ENCODE measurements at regions not wholly inside any gene's neighbourhood (a gene's known extent, or its start where the extent isn't known, plus 50 kb on each side); places are given as distances from the start of the nearest gene placed in this dataset.

DNA sequence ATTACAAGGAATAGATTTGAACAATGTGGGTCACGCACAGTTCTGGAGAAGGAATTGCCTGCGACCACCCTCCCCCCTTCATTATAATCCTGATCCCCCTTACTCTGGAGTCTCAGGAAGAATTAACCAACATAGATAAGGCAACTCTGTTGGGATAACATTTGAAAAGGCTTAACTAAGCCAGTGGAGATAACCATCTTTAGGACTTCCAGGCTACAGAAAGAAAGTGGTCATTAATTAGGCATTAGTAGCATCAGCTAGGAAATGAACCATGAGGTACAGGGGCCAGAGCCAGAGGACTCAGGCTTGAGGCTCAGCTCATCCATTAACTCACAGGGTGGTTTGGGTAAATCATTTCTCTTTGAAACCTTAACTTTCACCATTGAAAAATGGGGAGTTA, 720.0 kb upstream of the API5 start:
- H3K9ac ChIP-seq (ENCODE audit: insufficient read depth, low read length) = no peak overlapping the region
- H4K20me1 ChIP-seq (ENCODE audit: control insufficient read depth, extremely low read depth, insufficient read depth, low read length) = no peaks in the 10 kb centered on the region
- no peaks in the 10 kb centered on the region for H3K4me1 ChIP-seq (ENCODE audit: control insufficient read depth, extremely low read depth, insufficient read depth, low read length)
- H2AFZ ChIP-seq (ENCODE audit: low read length) = no peak overlapping the region
- no peak overlapping the region for H3K27ac ChIP-seq (ENCODE audit: insufficient read depth, low read length)
- no peak overlapping the region for H3K4me2 ChIP-seq (ENCODE audit: extremely low read depth, insufficient read depth, low read length)
- DNase-seq (ENCODE audit: low read depth in 2 of 2) = no peak
- no peaks in the 10 kb centered on the region for H3K79me2 ChIP-seq (ENCODE audit: control insufficient read depth, insufficient read depth, low read length)
- H3K36me3 ChIP-seq (ENCODE audit: control insufficient read depth, insufficient read depth, low read length) = no peaks in the 10 kb centered on the region
- TF ChIP-seq, protein P1, sequence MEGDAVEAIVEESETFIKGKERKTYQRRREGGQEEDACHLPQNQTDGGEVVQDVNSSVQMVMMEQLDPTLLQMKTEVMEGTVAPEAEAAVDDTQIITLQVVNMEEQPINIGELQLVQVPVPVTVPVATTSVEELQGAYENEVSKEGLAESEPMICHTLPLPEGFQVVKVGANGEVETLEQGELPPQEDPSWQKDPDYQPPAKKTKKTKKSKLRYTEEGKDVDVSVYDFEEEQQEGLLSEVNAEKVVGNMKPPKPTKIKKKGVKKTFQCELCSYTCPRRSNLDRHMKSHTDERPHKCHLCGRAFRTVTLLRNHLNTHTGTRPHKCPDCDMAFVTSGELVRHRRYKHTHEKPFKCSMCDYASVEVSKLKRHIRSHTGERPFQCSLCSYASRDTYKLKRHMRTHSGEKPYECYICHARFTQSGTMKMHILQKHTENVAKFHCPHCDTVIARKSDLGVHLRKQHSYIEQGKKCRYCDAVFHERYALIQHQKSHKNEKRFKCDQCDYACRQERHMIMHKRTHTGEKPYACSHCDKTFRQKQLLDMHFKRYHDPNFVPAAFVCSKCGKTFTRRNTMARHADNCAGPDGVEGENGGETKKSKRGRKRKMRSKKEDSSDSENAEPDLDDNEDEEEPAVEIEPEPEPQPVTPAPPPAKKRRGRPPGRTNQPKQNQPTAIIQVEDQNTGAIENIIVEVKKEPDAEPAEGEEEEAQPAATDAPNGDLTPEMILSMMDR (conservative IDR thresholded peaks at IDR 0.05 in 1 of 2, IDR thresholded peaks at IDR 0.05 in 1 of 2; ENCODE audit: low read depth in 1 of 2, low read length in 2 of 2) = no peak
- TF ChIP-seq EZH2 (IDR thresholded peaks at IDR 0.05; ENCODE audit: low read length, missing control alignments) = no peak
- H3K27me3 ChIP-seq (ENCODE audit: control insufficient read depth, insufficient read depth, low read length) = no peaks in the 10 kb centered on the region
- H3K4me3 ChIP-seq (replicated peaks in 1 of 4; ENCODE audit: control extremely low read depth in 1 of 4, insufficient read depth in 1 of 4, low read depth in 3 of 4, low read length in 4 of 4) = no peak overlapping the region
- H3K9me3 ChIP-seq (ENCODE audit: control insufficient read depth, insufficient read depth, low read depth, low read length) = no peaks in the 10 kb centered on the region

DNA sequence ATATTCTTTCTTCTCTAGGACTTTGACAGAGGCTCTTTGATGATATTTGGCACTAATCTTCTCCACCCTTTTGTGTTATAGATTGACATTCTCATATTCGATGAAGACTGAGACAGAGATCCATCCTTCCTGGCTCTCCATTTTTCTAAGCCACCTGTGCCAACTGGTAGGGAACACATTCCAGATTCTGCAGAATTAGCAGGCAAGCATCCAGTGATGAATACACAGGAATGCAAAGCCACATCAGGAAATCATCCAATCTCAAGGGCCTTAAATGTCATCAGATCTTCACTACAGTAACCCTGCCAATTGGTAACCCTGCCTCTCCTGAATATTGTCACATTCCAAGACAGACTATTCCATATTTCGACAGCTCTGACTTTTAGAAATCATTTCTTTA, 718.4 kb upstream of the API5 start:
- Histone ChIP-seq H3K9ac (ENCODE audit: insufficient read depth, low read length) (no peak overlapping the region), H4K20me1 (ENCODE audit: control insufficient read depth, extremely low read depth, insufficient read depth, low read length) (no peaks in the 10 kb centered on the region), H3K4me2 (ENCODE audit: extremely low read depth, insufficient read depth, low read length) (no peak overlapping the region), H3K79me2 (ENCODE audit: control insufficient read depth, insufficient read depth, low read length) (no peaks in the 10 kb centered on the region), H3K27me3 (ENCODE audit: control insufficient read depth, insufficient read depth, low read length) (no peaks in the 10 kb centered on the region), H3K4me3 (replicated peaks in 1 of 4; ENCODE audit: control extremely low read depth in 1 of 4, insufficient read depth in 1 of 4, low read depth in 3 of 4, low read length in 4 of 4) (no peak overlapping the region), H3K36me3 (ENCODE audit: control insufficient read depth, insufficient read depth, low read length) (no peaks in the 10 kb centered on the region), H2AFZ (ENCODE audit: low read length) (no peak overlapping the region), H3K27ac (ENCODE audit: insufficient read depth, low read length) (no peak overlapping the region), H3K9me3 (ENCODE audit: control insufficient read depth, insufficient read depth, low read depth, low read length) (no peaks in the 10 kb centered on the region), H3K4me1 (ENCODE audit: control insufficient read depth, extremely low read depth, insufficient read depth, low read length) (no peaks in the 10 kb centered on the region)
- no peak for TF ChIP-seq EZH2 (IDR thresholded peaks at IDR 0.05; ENCODE audit: low read length, missing control alignments)
- TF ChIP-seq, protein P1 (conservative IDR thresholded peaks at IDR 0.05 in 1 of 2, IDR thresholded peaks at IDR 0.05 in 1 of 2; ENCODE audit: low read depth in 1 of 2, low read length in 2 of 2) = no peak
- DNase-seq (ENCODE audit: low read depth in 2 of 2) = no peak

DNA sequence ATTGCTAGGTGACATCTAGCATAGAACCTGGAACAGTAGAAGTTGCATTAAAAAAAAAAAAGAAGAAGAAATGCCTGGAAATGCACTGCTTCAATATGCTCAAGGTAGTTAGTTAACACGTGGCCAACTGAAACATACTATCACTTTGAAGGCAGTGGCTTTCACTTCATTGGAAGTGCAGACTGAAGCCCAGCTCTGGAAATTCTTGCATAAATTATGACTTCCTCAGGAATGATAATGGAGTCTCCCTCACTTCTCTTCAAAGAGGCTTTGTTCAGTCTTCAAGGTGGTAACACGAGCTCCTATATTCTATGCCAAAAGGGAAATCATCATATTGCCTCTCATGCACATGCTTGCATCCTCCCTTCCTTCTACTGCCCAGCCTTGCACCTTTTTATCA, 715.9 kb upstream of the API5 start:
- Histone ChIP-seq H3K9ac (ENCODE audit: insufficient read depth, low read length) (no peak overlapping the region), H3K9me3 (ENCODE audit: control insufficient read depth, insufficient read depth, low read depth, low read length) (no peaks in the 10 kb centered on the region), H3K27me3 (ENCODE audit: control insufficient read depth, insufficient read depth, low read length) (no peaks in the 10 kb centered on the region), H3K4me3 (replicated peaks in 1 of 4; ENCODE audit: control extremely low read depth in 1 of 4, insufficient read depth in 1 of 4, low read depth in 3 of 4, low read length in 4 of 4) (no peak overlapping the region), H3K27ac (ENCODE audit: insufficient read depth, low read length) (no peak overlapping the region), H3K36me3 (ENCODE audit: control insufficient read depth, insufficient read depth, low read length) (no peaks in the 10 kb centered on the region), H3K4me2 (ENCODE audit: extremely low read depth, insufficient read depth, low read length) (no peak overlapping the region), H2AFZ (ENCODE audit: low read length) (no peak overlapping the region), H3K79me2 (ENCODE audit: control insufficient read depth, insufficient read depth, low read length) (no peaks in the 10 kb centered on the region), H3K4me1 (ENCODE audit: control insufficient read depth, extremely low read depth, insufficient read depth, low read length) (no peaks in the 10 kb centered on the region), H4K20me1 (ENCODE audit: control insufficient read depth, extremely low read depth, insufficient read depth, low read length) (no peaks in the 10 kb centered on the region)
- TF ChIP-seq EZH2 (IDR thresholded peaks at IDR 0.05; ENCODE audit: low read length, missing control alignments) = no peak
- TF ChIP-seq, protein P1 (conservative IDR thresholded peaks at IDR 0.05 in 1 of 2, IDR thresholded peaks at IDR 0.05 in 1 of 2; ENCODE audit: low read depth in 1 of 2, low read length in 2 of 2) = no peak
- no peak for DNase-seq (ENCODE audit: low read depth in 2 of 2)
